ENCODE measurements at regions not wholly inside any gene's neighbourhood (a gene's known extent, or its start where the extent isn't known, plus 50 kb on each side); places are given as distances from the start of the nearest gene placed in this dataset.

DNA sequence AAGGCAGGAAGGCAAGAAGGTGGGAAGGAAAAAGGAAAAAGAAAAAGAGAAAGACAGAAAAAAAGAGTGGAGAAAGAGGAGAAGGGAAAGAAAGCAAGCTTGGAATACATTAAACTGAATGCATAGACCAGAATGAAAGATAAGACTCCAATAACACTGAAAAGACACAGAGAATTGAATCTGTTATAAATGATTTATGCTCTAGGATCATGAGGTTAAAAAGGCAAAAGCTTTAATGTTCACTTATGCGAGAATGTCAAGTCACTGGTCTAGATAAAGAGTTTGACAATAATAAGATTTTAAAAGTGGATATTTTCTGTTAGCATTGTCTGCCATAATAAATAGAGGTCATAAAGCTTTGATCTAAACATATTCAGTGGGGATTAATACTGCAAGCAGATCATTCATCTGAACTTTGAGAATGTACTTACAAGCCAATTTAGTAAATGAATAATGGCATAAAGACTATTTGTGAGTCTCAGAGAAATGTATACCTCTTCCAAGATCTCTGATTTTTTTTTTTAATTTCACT is 1069.2 kb upstream of the SLC39A10 start (continued):
- TF ChIP-seq JARID2 (CRISPR knock-in tag; IDR thresholded peaks at IDR 0.05; ENCODE audit: insufficient replicate concordance): no peak
- no peak for TF ChIP-seq ZFP62 (CRISPR knock-in tag; IDR thresholded peaks at IDR 0.05)
- no peak for TF ChIP-seq ZNF879 (CRISPR knock-in tag; IDR thresholded peaks at IDR 0.05)
- TF ChIP-seq ZNF501 (CRISPR knock-in tag; IDR thresholded peaks at IDR 0.05): no peak
- TF ChIP-seq MLX (CRISPR knock-in tag; IDR thresholded peaks at IDR 0.05): no peak
- TF ChIP-seq MATR3 (CRISPR knock-in tag; IDR thresholded peaks at IDR 0.05): no peak

DNA sequence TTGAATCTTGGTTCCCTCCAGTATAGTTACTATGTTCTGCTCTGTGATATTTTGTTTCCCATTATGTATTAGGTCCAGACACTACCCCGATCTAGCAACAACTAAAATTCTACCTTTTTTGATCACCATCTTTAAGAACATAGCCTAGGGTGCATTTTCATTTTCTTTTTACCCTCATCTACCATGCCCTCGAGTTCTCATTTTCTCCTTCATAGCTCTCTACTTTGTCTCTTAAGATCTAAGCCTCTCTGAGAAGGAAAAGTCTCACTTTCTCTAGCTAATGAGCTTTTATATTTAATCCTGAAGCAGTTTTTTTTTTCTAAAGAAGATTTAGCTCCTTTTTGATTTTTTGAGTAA is 1089.4 kb upstream of the SLC39A10 start:
- intact Hi-C loops (cut with micrococcal nuclease; ENCODE audit: unreplicated experiment) (no loop called here), in situ Hi-C loops (cut with HindIII; ENCODE audit: extremely low pct_ligation_motif_present, low pct_unique_long_range_greater_than_20kb) (no loop called here)
- Histone ChIP-seq H2AFZ (ENCODE audit: low read length) (no peak overlapping the region), H3K9ac (ENCODE audit: insufficient read depth, low read depth, low read length) (no peak overlapping the region), H4K20me1 (ENCODE audit: insufficient read depth, low read length) (no peaks in the 10 kb centered on the region), H3K27me3 (ENCODE audit: control insufficient read depth in 1 of 2, insufficient read depth in 2 of 2, low read length in 2 of 2) (no peaks in the 10 kb centered on the region; a peak in 1 of 5 replicates), H3K79me2 (ENCODE audit: insufficient read depth, low read length) (no peaks in the 10 kb centered on the region), H3K9me3 (ENCODE audit: low read length) (peaks cover 7% of the 10 kb centered on the region), H3K4me3 (replicated peaks in 1 of 3; ENCODE audit: insufficient read depth in 1 of 3, low read depth in 2 of 3, low read length in 3 of 3) (no peak overlapping the region), H3K4me2 (ENCODE audit: low read depth, low read length) (no peak overlapping the region), H3K4me1 (ENCODE audit: insufficient read depth, low read length) (no peaks in the 10 kb centered on the region), H3K27ac (ENCODE audit: extremely low read length, insufficient read depth, low read length) (no peak overlapping the region), H3K36me3 (replicated peaks in 1 of 2; ENCODE audit: control insufficient read depth in 1 of 2, insufficient read depth in 2 of 2, low read length in 2 of 2) (no peaks in the 10 kb centered on the region)
- no peak for ATAC-seq
- WGBS (ENCODE audit: low lambda C conversion rate): 2% methylated on average over 2 of the region's 2 CpGs
- POLR2A ChIA-PET: no interaction called here
- no peak for FAIRE-seq
- no peak for TF ChIP-seq ZNF570 (CRISPR knock-in tag; IDR thresholded peaks at IDR 0.05; ENCODE audit: borderline replicate concordance)
- DNase-seq (ENCODE audit: low spot score): no peak
- CTCF ChIA-PET (ENCODE audit: low intra/inter-chr PET ratio, low total read pairs): no interaction called here
- BruUV-seq (replicated peaks): no TSS peak
